H1 (cell line): ENCODE measurements at regions not wholly inside any gene's neighbourhood (a gene's known extent, or its start where the extent isn't known, plus 50 kb on each side); places are given as distances from the start of the nearest gene placed in this dataset.

ENCODE experiments used
- CTCF ChIA-PET: fragments of 300-600 bp; sonication (Branson Sonifier 250); formaldehyde crosslinking; loops from one replicate; lab custom pipeline; 2021; ENCODE audit not compliant: partially characterized antibody; lab: Charles Lee
- POLR2A ChIA-PET: fragments of 300-600 bp; sonication (Branson Sonifier 250); formaldehyde crosslinking; loops from one replicate; lab custom pipeline; 2021; ENCODE audit warnings: inconsistent platforms; ENCODE audit not compliant: partially characterized antibody; lab: Charles Lee
- DNase-seq, 2 experiments: peaks; one replicate each; pipeline versions ENCODE4 v3.0.0 to v3.0.0-alpha.2; 2010 to 2022; ENCODE audit warnings: low spot score in 2 of 2, low read depth in 1 of 2, mixed read lengths in 1 of 2
- FAIRE-seq: peaks from 2 replicates; lab custom pipeline; 2011; peaks lifted over from hg19 to GRCh38; lab: Jason Lieb, UNC
- H2AFZ ChIP-seq: 2 replicates; pipeline ENCODE4 v1.8.1; 2012; ENCODE audit warnings: low read length, inconsistent platforms
- H2AK5ac ChIP-seq: 2 replicates; pipeline ENCODE4 v1.6.1; 2013; ENCODE audit warnings: low read depth, low read length
- H2BK120ac ChIP-seq: replicated peaks from 2 replicates; pipeline ENCODE3; 2013; ENCODE audit warnings: low read depth, low read length, inconsistent platforms
- H2BK12ac ChIP-seq: 2 replicates; pipeline ENCODE4 v1.6.1; 2013; ENCODE audit warnings: low read depth, low read length
- H2BK15ac ChIP-seq: 2 replicates; pipeline ENCODE4 v1.6.1; 2013; ENCODE audit warnings: low read length
- H2BK20ac ChIP-seq: 2 replicates; pipeline ENCODE4 v1.6.1; 2013; ENCODE audit warnings: low read length
- H2BK5ac ChIP-seq: 2 replicates; pipeline ENCODE4 v1.6.1; 2013; ENCODE audit warnings: low read depth, low read length
- H3K14ac ChIP-seq: 2 replicates; pipeline ENCODE4 v1.6.1; 2013; ENCODE audit warnings: inconsistent platforms; ENCODE audit not compliant: insufficient read length
- H3K18ac ChIP-seq: 2 replicates; pipeline ENCODE4 v1.6.1; 2013; ENCODE audit warnings: low read length; ENCODE audit errors: extremely low read depth
- H3K23ac ChIP-seq: 2 replicates; pipeline ENCODE4 v1.6.1; 2013; ENCODE audit warnings: inconsistent platforms; ENCODE audit not compliant: insufficient read length
- H3K23me2 ChIP-seq: 2 replicates; pipeline ENCODE4 v1.6.1; 2013; ENCODE audit warnings: low read depth, low read length
- H3K27ac ChIP-seq: 2 replicates; pipeline ENCODE4 v1.6.1; 2011; ENCODE audit warnings: low read depth, low read length, inconsistent platforms
- H3K27me3 ChIP-seq, 4 experiments: replicated peaks in 1 of 4; 1 replicate in 1 of 4; 2 replicates in 3 of 4; pipeline versions ENCODE4 v1.6.1 to v1.8.1; 2011 to 2013; ENCODE audit warnings: low read length in 3 of 4, mild to moderate bottlenecking in 3 of 4, inconsistent platforms in 2 of 4, mixed read lengths in 2 of 4, moderate library complexity in 1 of 4; ENCODE audit not compliant: control insufficient read depth in 3 of 4, insufficient read depth in 3 of 4; ENCODE audit errors: extremely low read depth in 1 of 4
- H3K36me3 ChIP-seq, 4 experiments: 2 replicates each; pipeline versions ENCODE4 v1.6.1 to v1.8.1; 2011 to 2013; ENCODE audit warnings: mild to moderate bottlenecking in 4 of 4, low read length in 3 of 4, moderate library complexity in 2 of 4, control low read depth in 1 of 4, inconsistent platforms in 1 of 4; ENCODE audit not compliant: insufficient read depth in 4 of 4, control insufficient read depth in 2 of 4
- H3K4ac ChIP-seq: replicated peaks from 2 replicates; pipeline ENCODE3; 2013; ENCODE audit warnings: low read length, low read depth, mixed read lengths, inconsistent platforms; ENCODE audit not compliant: insufficient read length
- H3K4me1 ChIP-seq, 4 experiments: replicated peaks in 1 of 4; 1 replicate in 1 of 4; 2 replicates in 3 of 4; pipeline versions ENCODE4 v1.6.1 to v1.8.1; 2011 to 2013; ENCODE audit warnings: low read length in 3 of 4, inconsistent platforms in 2 of 4, mixed read lengths in 1 of 4; ENCODE audit not compliant: insufficient read depth in 4 of 4, control insufficient read depth in 3 of 4
- H3K4me2 ChIP-seq, 2 experiments: 2 replicates each; pipeline versions ENCODE4 v1.6.1 to v1.8.1; 2011 to 2013; ENCODE audit warnings: low read depth in 2 of 2, low read length in 2 of 2, control low read depth in 1 of 2, inconsistent platforms in 1 of 2, mild to moderate bottlenecking in 1 of 2; ENCODE audit not compliant: insufficient read depth in 1 of 2
- H3K4me3 ChIP-seq, 4 experiments: fragments of 200-600, 300-600 bp in 1 of 4; sonication (generic), shearing (Covaris generic), sonication (Bioruptor Twin) in 1 of 4; 2 replicates each; pipeline versions ENCODE4 v1.5.1 to v1.8.1; 2011 to 2016; ENCODE audit warnings: low read length in 4 of 4, low read depth in 3 of 4, control low read depth in 2 of 4, inconsistent platforms in 2 of 4, mild to moderate bottlenecking in 2 of 4, mixed read lengths in 1 of 4, moderate library complexity in 1 of 4; ENCODE audit not compliant: insufficient read depth in 2 of 4; ENCODE audit errors: extremely low read depth in 1 of 4
- H3K56ac ChIP-seq: replicated peaks from 2 replicates; pipeline ENCODE3; 2013; ENCODE audit warnings: low read depth, mild to moderate bottlenecking, mixed read lengths, low read length, inconsistent platforms; ENCODE audit not compliant: insufficient read length
- H3K79me1 ChIP-seq: 2 replicates; pipeline ENCODE4 v1.6.1; 2013; ENCODE audit warnings: low read depth, low read length, control low read depth
- H3K79me2 ChIP-seq, 2 experiments: 2 replicates each; pipeline versions ENCODE4 v1.6.1 to v1.8.1; 2012 to 2013; ENCODE audit warnings: low read length in 2 of 2, mild to moderate bottlenecking in 2 of 2, inconsistent platforms in 1 of 2; ENCODE audit not compliant: insufficient read depth in 2 of 2, control insufficient read depth in 1 of 2
- H3K9ac ChIP-seq, 4 experiments: replicated peaks in 1 of 4; 1 replicate in 1 of 4; 2 replicates in 3 of 4; pipeline versions ENCODE4 v1.6.1 to v1.8.1; 2011 to 2013; ENCODE audit warnings: low read depth in 3 of 4, low read length in 3 of 4, control low read depth in 2 of 4, mild to moderate bottlenecking in 2 of 4, moderate library complexity in 2 of 4, inconsistent platforms in 1 of 4; ENCODE audit errors: extremely low read depth in 1 of 4
- H3K9me3 ChIP-seq, 2 experiments: 2 replicates each; pipeline versions ENCODE4 v1.6.1 to v1.8.1; 2012 to 2013; ENCODE audit warnings: mild to moderate bottlenecking in 2 of 2, moderate library complexity in 2 of 2, control low read depth in 1 of 2, inconsistent platforms in 1 of 2, low read depth in 1 of 2, low read length in 1 of 2, mixed read lengths in 1 of 2; ENCODE audit not compliant: insufficient read depth in 2 of 2
- H4K20me1 ChIP-seq, 2 experiments: replicated peaks in 1 of 2; 2 replicates each; pipeline versions ENCODE3 to v1.8.1; 2011 to 2013; ENCODE audit warnings: inconsistent platforms in 2 of 2, low read length in 2 of 2, mild to moderate bottlenecking in 1 of 2; ENCODE audit not compliant: insufficient read depth in 2 of 2, control insufficient read depth in 1 of 2
- H4K5ac ChIP-seq: 2 replicates; pipeline ENCODE4 v1.6.1; 2013; ENCODE audit warnings: low read length, low read depth, mixed read lengths, inconsistent platforms; ENCODE audit not compliant: insufficient read length
- H4K8ac ChIP-seq: 2 replicates; pipeline ENCODE4 v1.8.0; 2013; ENCODE audit warnings: mild to moderate bottlenecking, moderate library complexity, low read length, inconsistent platforms; ENCODE audit not compliant: insufficient read depth; ENCODE audit errors: extremely low read depth
- H4K91ac ChIP-seq: replicated peaks from 2 replicates; pipeline ENCODE3; 2013; ENCODE audit warnings: low read length, mixed read lengths, inconsistent platforms; ENCODE audit not compliant: insufficient read length
- CTBP2 ChIP-seq: IDR thresholded peaks from 2 replicates; pipeline ENCODE4 v1.7.0; 2011; ENCODE audit warnings: borderline replicate concordance, mild to moderate bottlenecking, moderate library complexity, mixed read lengths, low read length; ENCODE audit not compliant: insufficient read depth, insufficient read length
- NANOG ChIP-seq: IDR thresholded peaks from 2 replicates; pipeline ENCODE4 v1.6.1; 2011; ENCODE audit warnings: low read length, low read depth, mild to moderate bottlenecking, inconsistent platforms; ENCODE audit not compliant: insufficient read depth, poor library complexity, severe bottlenecking
- WGBS, 2 experiments: shearing (Covaris generic) in 1 of 2; methylation state at CpG; one replicate each; pipeline versions ENCODE4 v1.1.6 to v1.1.7; 2013 to 2015; ENCODE audit warnings: low lambda C conversion rate in 2 of 2, mixed read lengths in 2 of 2, inconsistent platforms in 1 of 2, low coverage in 1 of 2, missing lambda C conversion rate in 1 of 2; ENCODE audit not compliant: insufficient replicate concordance in 2 of 2, insufficient coverage in 1 of 2, insufficient read length in 1 of 2; ENCODE audit errors: extremely low coverage in 1 of 2, missing lambda C conversion rate in 1 of 2; 5-methylcytosine and 5-hydroxymethylcytosine counted together
- TF ChIP-seq, protein P1 (sequence below): IDR thresholded peaks from 2 replicates; pipeline ENCODE4 v1.6.1; 2012; ENCODE audit warnings: inconsistent platforms

- H3K79me2 ChIP-seq: no peaks in the 10 kb centered on the region
- H3K36me3 ChIP-seq: no peaks in the 10 kb centered on the region
- peaks cover 6% of the 10 kb centered on the region for H3K23me2 ChIP-seq
- H3K9ac ChIP-seq: no peak overlapping the region; a peak in 1 of 7 replicates
- DNase-seq (peak in 1 of 2 experiments; percentile 53), FAIRE-seq (no peak)
- H3K4ac ChIP-seq: no peak overlapping the region
- H2BK15ac ChIP-seq: no peak overlapping the region
- H2BK20ac ChIP-seq: peak overlapping the region; percentile 17; the same call in 1 of the 2 replicates
- ChIA-PET POLR2A (interaction anchor here (0.8 to 2.5 kb wide), 7 partner anchors 9 to 186 kb away, joined by 3 to 14 read pairs (median 4); partner anchors contain the start of gene BASP1), CTCF (interaction anchor here (0.7 to 3.8 kb wide), 6 partner anchors 9 to 187 kb away, joined by 3 to 23 read pairs (median 4); no protein-coding TSS in a partner anchor)
- peak overlapping the region; percentile 77 for H2BK12ac ChIP-seq
- H3K4me2 ChIP-seq: peak overlapping the region; percentile 71 to 74
- H3K18ac ChIP-seq: peak overlapping the region; percentile 52; the same call in 1 of the 2 replicates
- H4K91ac ChIP-seq: peak overlapping the region; percentile 83
- H3K4me3 ChIP-seq: peak overlapping the region in 3 of 4 experiments; percentile 25 to 47 (median 29); a peak in 5 of 8 replicates
- no peak overlapping the region for H2AFZ ChIP-seq
- no peak overlapping the region for H3K27ac ChIP-seq
- no peaks in the 10 kb centered on the region for H3K9me3 ChIP-seq
- peak overlapping the region; percentile 11 for H2BK120ac ChIP-seq
- no peak overlapping the region for H3K56ac ChIP-seq
- peak overlapping the region; percentile 82 for H4K5ac ChIP-seq
- TF ChIP-seq, protein P1, sequence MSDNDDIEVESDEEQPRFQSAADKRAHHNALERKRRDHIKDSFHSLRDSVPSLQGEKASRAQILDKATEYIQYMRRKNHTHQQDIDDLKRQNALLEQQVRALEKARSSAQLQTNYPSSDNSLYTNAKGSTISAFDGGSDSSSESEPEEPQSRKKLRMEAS: peak; percentile 36; the same call in 1 of the 2 replicates
- TF ChIP-seq CTBP2 (no peak), NANOG (peak; percentile 70)
- no peak overlapping the region for H3K23ac ChIP-seq
- H3K27me3 ChIP-seq: peaks cover 0 to 6% (median 1%) of the 10 kb centered on the region in 4 experiments; a peak in 5 of 7 replicates
- 4% methylated on average over 10 of the region's 10 CpGs; no CpG with 5 or more reads in 1 of the 2 experiments for whole genome bisulfite sequencing, 2 experiments
- H4K8ac ChIP-seq: no peak overlapping the region
- H4K20me1 ChIP-seq: no peaks in the 10 kb centered on the region
- no peak overlapping the region; the same call in 1 of the 2 replicates for H2AK5ac ChIP-seq
- H3K14ac ChIP-seq: no peak overlapping the region
- no peaks in the 10 kb centered on the region for H3K79me1 ChIP-seq
- H3K4me1 ChIP-seq: peaks cover 7 to 36% (median 28%) of the 10 kb centered on the region in 4 experiments
- H2BK5ac ChIP-seq: peak overlapping the region; percentile 46; the same call in 1 of the 2 replicates
Measured at GRCh38 chr5:17402289-17403121, 95.5 kb upstream of the TAF11L2 start.
